Naive thymus-derived CD4-positive, alpha-beta T cell (primary cell): ENCODE measurements at regions not wholly inside any gene's neighbourhood (a gene's known extent, or its start where the extent isn't known, plus 50 kb on each side); places are given as distances from the start of the nearest gene placed in this dataset.

Source experiments
- ATAC-seq: fragments of 150-1000 bp; cut with Tn5 transposase; 2 replicates; pipeline ENCODE4 v1.10.0; 2021; ENCODE audit warnings: mild to moderate bottlenecking, moderate library complexity
- CTCF ChIA-PET: fragments of 350-600 bp; sonication (Branson Sonifier 250); formaldehyde crosslinking; loops from one replicate; lab custom pipeline; 2021; ENCODE audit warnings: antibody characterized with exemption; lab: Charles Lee
- POLR2A ChIA-PET: fragments of 350-600 bp; sonication (Branson Sonifier 250); formaldehyde crosslinking; loops from one replicate; lab custom pipeline; 2021; ENCODE audit warnings: antibody characterized with exemption, inconsistent platforms; lab: Charles Lee
- DNase-seq, 9 donors: peaks; one replicate each; pipeline versions ENCODE4 v3.0.0 to v3.0.0-alpha.2; 2020 to 2022; ENCODE audit warnings: mixed read lengths in 1 of 9
- H3K27ac ChIP-seq: one replicate; pipeline ENCODE4 v1.7.0; 2013; ENCODE audit warnings: mild to moderate bottlenecking, low read depth, low read length, moderate library complexity
- H3K27me3 ChIP-seq, 2 donors: one replicate each; pipeline ENCODE4 v1.7.0; 2013; ENCODE audit warnings: low read length in 2 of 2, mild to moderate bottlenecking in 2 of 2, moderate library complexity in 2 of 2; ENCODE audit not compliant: control insufficient read depth in 2 of 2, insufficient read depth in 2 of 2
- H3K36me3 ChIP-seq, 3 experiments: 1 replicate in 2 of 3; 2 replicates in 1 of 3; pipeline ENCODE4 v1.7.0; 2013; ENCODE audit warnings: low read length in 3 of 3, mild to moderate bottlenecking in 3 of 3, moderate library complexity in 1 of 3; ENCODE audit not compliant: insufficient read depth in 3 of 3, control insufficient read depth in 2 of 3
- H3K4me1 ChIP-seq, 2 donors: one replicate each; pipeline ENCODE4 v1.7.0; 2013; ENCODE audit warnings: low read length in 2 of 2, mild to moderate bottlenecking in 2 of 2, moderate library complexity in 1 of 2; ENCODE audit not compliant: control insufficient read depth in 2 of 2, insufficient read depth in 2 of 2
- H3K4me3 ChIP-seq: 2 replicates; pipeline ENCODE4 v1.7.0; 2013; ENCODE audit warnings: mild to moderate bottlenecking, low read length
- H3K9me3 ChIP-seq, 3 experiments: 1 replicate in 2 of 3; 2 replicates in 1 of 3; pipeline ENCODE4 v1.7.0; 2013; ENCODE audit warnings: low read length in 3 of 3; ENCODE audit not compliant: control insufficient read depth in 2 of 3
- H3K27ac Mint-ChIP-seq, 9 donors: one replicate each; pipeline ENCODE4 v1.8.0; 2020 to 2022; ENCODE audit warnings: mixed read lengths in 9 of 9, mild to moderate bottlenecking in 8 of 9, moderate library complexity in 5 of 9, inconsistent platforms in 2 of 9
- H3K27me3 Mint-ChIP-seq, 5 donors: one replicate each; pipeline ENCODE4 v1.8.0; 2021 to 2022; ENCODE audit warnings: mixed read lengths in 5 of 5, mild to moderate bottlenecking in 1 of 5
- H3K36me3 Mint-ChIP-seq, 5 donors: one replicate each; pipeline ENCODE4 v1.8.0; 2020 to 2022; ENCODE audit warnings: mixed read lengths in 5 of 5, mild to moderate bottlenecking in 3 of 5, inconsistent platforms in 1 of 5
- H3K4me1 Mint-ChIP-seq, 7 donors: one replicate each; pipeline ENCODE4 v1.8.0; 2020 to 2022; ENCODE audit warnings: mixed read lengths in 7 of 7, mild to moderate bottlenecking in 3 of 7, inconsistent platforms in 1 of 7
- H3K4me3 Mint-ChIP-seq, 10 donors: one replicate each; pipeline ENCODE4 v1.8.0; 2020 to 2022; ENCODE audit warnings: mild to moderate bottlenecking in 10 of 10, mixed read lengths in 10 of 10, moderate library complexity in 6 of 10, inconsistent platforms in 2 of 10
- H3K9me3 Mint-ChIP-seq, 11 donors: one replicate each; pipeline ENCODE4 v1.8.0; 2020 to 2022; ENCODE audit warnings: mixed read lengths in 11 of 11, mild to moderate bottlenecking in 4 of 11, inconsistent platforms in 1 of 11, moderate library complexity in 1 of 11
- intact Hi-C, 2 donors: fragments of 100-400 bp; cut with micrococcal nuclease; formaldehyde crosslinking; loops; one replicate each; pipeline ENCODE4 v1.15.1; 2023

DNA sequence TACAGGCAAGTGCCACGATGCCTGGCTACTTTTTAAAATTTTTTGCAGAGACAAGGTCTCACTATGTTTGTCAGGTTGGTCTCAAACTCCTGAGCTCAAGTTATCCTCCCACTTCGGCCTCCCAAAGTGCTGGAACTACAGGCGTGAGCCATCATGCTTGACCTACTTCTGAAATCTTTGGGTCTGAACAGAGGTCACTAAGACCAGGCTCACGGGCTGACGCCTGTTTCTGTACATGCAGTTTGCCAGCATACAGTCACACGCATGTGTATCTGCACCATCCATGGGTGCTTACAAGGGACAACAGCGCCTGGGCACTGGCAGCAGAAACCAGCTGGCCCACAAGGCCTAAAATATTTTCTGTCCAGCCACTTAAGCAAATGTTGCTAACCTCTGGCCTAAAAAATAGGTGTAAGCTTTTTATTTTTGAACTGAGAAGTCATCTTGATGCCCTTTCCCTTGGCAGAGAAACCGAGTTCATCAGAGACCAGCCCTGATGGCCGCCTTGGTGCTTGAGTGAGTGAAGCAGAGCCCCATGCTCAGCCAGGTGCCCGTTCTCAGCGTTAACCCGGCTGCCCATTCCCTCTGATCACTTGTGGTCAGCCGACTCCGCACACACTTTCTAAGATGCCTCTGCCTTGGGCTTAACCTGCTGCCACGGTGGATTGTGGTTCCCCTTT lies 425.2 kb downstream of the OCA2 start:
- no peaks in the 10 kb centered on the region for H3K9me3 ChIP-seq
- H3K4me3 ChIP-seq, result no peak overlapping the region
- H3K4me1 ChIP-seq, result no peaks in the 10 kb centered on the region
- Mint-ChIP-seq H3K27me3 (peaks cover 0 to 15% (median 0%) of the 10 kb centered on the region in 5 donors), H3K9me3 (peaks cover 0 to 17% (median 0%) of the 10 kb centered on the region in 11 donors), H3K27ac (no peak overlapping the region), H3K36me3 (no peaks in the 10 kb centered on the region), H3K4me3 (no peak overlapping the region), H3K4me1 (no peaks in the 10 kb centered on the region)
- H3K36me3 ChIP-seq, result no peaks in the 10 kb centered on the region
- H3K27ac ChIP-seq, result no peak overlapping the region
- H3K27me3 ChIP-seq, result no peaks in the 10 kb centered on the region
- ATAC-seq (no peak), DNase-seq (no peak)
- intact Hi-C loops, result no loop called here
- POLR2A ChIA-PET, result no interaction called here
- CTCF ChIA-PET, result no interaction called here

- POLR2A ChIA-PET, result no interaction called here
- H3K27me3 Mint-ChIP-seq, result peaks cover 0 to 4% (median 0%) of the 10 kb centered on the region in 5 donors
- H3K36me3 Mint-ChIP-seq, result no peaks in the 10 kb centered on the region
- H3K27ac Mint-ChIP-seq, result peak overlapping the region in 1 of 9 donors; percentile 65
- H3K4me1 ChIP-seq, result no peaks in the 10 kb centered on the region
- H3K27ac ChIP-seq, result no peak overlapping the region
- H3K4me3 ChIP-seq, result no peak overlapping the region
- intact Hi-C loops, result no loop called here
- peaks cover 0 to 17% (median 0%) of the 10 kb centered on the region in 11 donors for H3K9me3 Mint-ChIP-seq
- ATAC-seq (peak; percentile 14), DNase-seq (no peak)
- no peaks in the 10 kb centered on the region for H3K36me3 ChIP-seq
- H3K4me1 Mint-ChIP-seq, result no peaks in the 10 kb centered on the region
- CTCF ChIA-PET, result no interaction called here
- H3K9me3 ChIP-seq, result no peaks in the 10 kb centered on the region
- H3K27me3 ChIP-seq, result no peaks in the 10 kb centered on the region
- H3K4me3 Mint-ChIP-seq, result no peak overlapping the region
These were observed 426.6 kb downstream of the OCA2 start for GRCh38 chr15:27672537-27672936.

DNA sequence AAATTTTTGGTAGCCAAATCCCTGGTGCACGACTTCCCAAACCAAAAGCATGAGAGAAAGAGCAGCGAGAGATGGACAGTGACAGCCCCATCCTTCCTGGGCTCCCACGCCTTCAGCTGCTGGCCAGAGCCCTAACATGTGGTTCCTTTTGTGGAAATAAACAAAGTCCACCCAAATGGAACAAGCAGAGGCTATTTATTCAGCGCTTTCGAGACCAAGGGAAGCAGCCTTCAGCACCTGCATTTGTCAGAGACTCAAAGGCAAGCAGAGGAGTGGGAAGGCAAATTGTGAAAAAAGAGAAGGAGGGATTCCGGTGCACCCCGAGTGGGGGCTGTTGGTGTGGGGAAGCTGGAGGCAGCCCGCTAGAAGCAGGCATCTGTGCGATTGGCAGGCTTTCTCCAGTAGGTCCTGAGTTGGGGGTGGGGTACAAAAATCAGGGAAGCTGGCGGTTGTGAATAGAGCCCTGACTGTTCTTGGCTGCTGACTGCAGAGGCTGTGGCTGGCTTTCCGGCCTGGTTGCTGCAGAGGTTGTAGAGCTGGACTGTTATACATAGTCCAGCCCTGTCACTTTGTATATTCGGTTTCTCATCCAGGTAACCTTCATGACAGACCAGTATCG lies 427.2 kb downstream of the OCA2 start:
- Histone ChIP-seq H3K27me3 (no peaks in the 10 kb centered on the region), H3K4me3 (no peak overlapping the region), H3K36me3 (no peaks in the 10 kb centered on the region), H3K9me3 (no peaks in the 10 kb centered on the region), H3K4me1 (no peaks in the 10 kb centered on the region), H3K27ac (no peak overlapping the region)
- H3K4me3 Mint-ChIP-seq, result no peak overlapping the region
- intact Hi-C loops, result no loop called here
- POLR2A ChIA-PET, result no interaction called here
- H3K27me3 Mint-ChIP-seq, result peaks cover 0 to 3% (median 0%) of the 10 kb centered on the region in 5 donors
- H3K36me3 Mint-ChIP-seq, result no peaks in the 10 kb centered on the region
- no peak for ATAC-seq
- CTCF ChIA-PET, result no interaction called here
- H3K9me3 Mint-ChIP-seq, result peaks cover 0 to 17% (median 0%) of the 10 kb centered on the region in 11 donors
- H3K27ac Mint-ChIP-seq, result no peak overlapping the region
- no peaks in the 10 kb centered on the region for H3K4me1 Mint-ChIP-seq
- no peak for DNase-seq

- ATAC-seq (no peak), DNase-seq (no peak)
- POLR2A ChIA-PET, result no interaction called here
These were observed 428.5 kb downstream of the OCA2 start for GRCh38 chr15:27670486-27671209.

DNA sequence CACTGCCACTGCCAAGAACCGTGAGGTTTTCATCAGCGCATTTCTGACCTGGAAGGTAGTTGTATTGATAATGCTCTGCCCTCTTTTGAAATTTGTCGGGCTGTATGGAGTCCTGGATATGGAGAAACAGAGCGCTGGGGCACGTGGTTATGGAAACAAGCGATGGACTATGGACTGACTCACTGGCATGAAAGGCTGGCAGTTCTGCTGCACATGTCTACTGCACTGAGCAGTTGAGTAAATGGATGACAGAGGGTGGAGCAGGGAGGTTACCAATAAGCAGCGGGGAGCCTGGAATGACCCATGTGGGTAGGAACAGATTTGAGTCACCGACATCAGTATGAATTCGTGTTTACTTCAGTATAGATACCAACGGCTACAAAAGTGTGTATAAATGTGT lies 429.5 kb downstream of the OCA2 start:
- H3K9me3 Mint-ChIP-seq, result peaks cover 0 to 19% (median 0%) of the 10 kb centered on the region in 11 donors
- Histone ChIP-seq H3K9me3 (no peaks in the 10 kb centered on the region), H3K4me3 (no peak overlapping the region), H3K27me3 (no peaks in the 10 kb centered on the region), H3K36me3 (no peaks in the 10 kb centered on the region), H3K27ac (no peak overlapping the region), H3K4me1 (no peaks in the 10 kb centered on the region)
- H3K4me1 Mint-ChIP-seq, result no peaks in the 10 kb centered on the region
- ChIA-PET POLR2A (no interaction called here), CTCF (no interaction called here)
- intact Hi-C loops, result no loop called here
- H3K27ac Mint-ChIP-seq, result no peak overlapping the region
- ATAC-seq, result no peak
- no peaks in the 10 kb centered on the region for H3K36me3 Mint-ChIP-seq
- H3K27me3 Mint-ChIP-seq, result peaks cover 0 to 4% (median 0%) of the 10 kb centered on the region in 5 donors
- H3K4me3 Mint-ChIP-seq, result no peak overlapping the region
- DNase-seq, result no peak

More at GRCh38 chr15:27670486-27671209, 428.5 kb downstream of the OCA2 start:
- intact Hi-C loops, result no loop called here
- Mint-ChIP-seq H3K36me3 (no peaks in the 10 kb centered on the region), H3K4me1 (no peaks in the 10 kb centered on the region), H3K9me3 (peaks cover 0 to 19% (median 0%) of the 10 kb centered on the region in 11 donors), H3K27me3 (peaks cover 0 to 4% (median 0%) of the 10 kb centered on the region in 5 donors), H3K4me3 (no peak overlapping the region), H3K27ac (no peak overlapping the region)
- Histone ChIP-seq H3K27ac (no peak overlapping the region), H3K36me3 (no peaks in the 10 kb centered on the region), H3K9me3 (no peaks in the 10 kb centered on the region), H3K27me3 (no peaks in the 10 kb centered on the region), H3K4me3 (no peak overlapping the region), H3K4me1 (no peaks in the 10 kb centered on the region)
- CTCF ChIA-PET, result no interaction called here

DNA sequence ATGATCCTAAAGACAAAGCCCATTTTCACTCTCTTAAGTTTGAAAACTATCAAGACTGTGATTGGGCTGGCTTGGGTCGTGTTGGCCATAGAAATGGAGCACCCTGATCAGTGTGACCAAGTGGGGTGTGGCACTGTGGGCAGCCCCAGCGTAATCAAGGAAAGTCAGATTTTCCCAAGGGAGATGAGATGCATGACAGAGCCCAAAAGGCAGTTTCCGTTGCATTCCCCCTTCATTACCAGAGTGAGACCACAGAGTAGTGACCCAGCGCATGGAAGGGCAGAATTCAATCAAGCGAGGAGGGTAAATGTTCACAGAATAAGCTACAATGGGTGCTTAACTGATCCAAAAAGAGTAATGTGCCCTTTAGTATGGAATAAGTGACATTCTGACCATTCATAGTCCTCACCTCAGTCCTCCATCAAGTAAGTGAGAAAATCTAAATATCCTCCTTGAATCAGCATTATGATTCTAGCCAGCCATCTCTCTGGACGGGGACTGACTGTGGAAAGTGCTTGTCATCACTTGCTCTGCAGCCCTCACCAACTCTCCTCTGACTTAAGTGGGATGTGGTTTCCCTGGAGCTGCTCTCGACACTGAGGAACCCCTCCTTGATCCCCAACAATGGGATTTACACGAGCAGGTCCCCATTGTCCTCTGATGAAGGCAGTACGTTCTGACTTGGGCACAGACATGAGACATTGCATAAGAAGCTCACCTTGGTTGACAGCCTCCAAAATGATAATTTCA lies 430.5 kb downstream of the OCA2 start:
- H3K9me3 ChIP-seq, result no peaks in the 10 kb centered on the region
- no peak overlapping the region for H3K4me3 Mint-ChIP-seq
- no peak overlapping the region for H3K4me3 ChIP-seq
- H3K27me3 ChIP-seq, result no peaks in the 10 kb centered on the region
- no peak overlapping the region for H3K27ac Mint-ChIP-seq
- DNase-seq (no peak), ATAC-seq (no peak)
- H3K9me3 Mint-ChIP-seq, result peaks cover 0 to 19% (median 0%) of the 10 kb centered on the region in 11 donors
- intact Hi-C loops, result no loop called here
- H3K27ac ChIP-seq, result no peak overlapping the region
- peaks cover 0 to 4% (median 0%) of the 10 kb centered on the region in 5 donors for H3K27me3 Mint-ChIP-seq
- H3K36me3 Mint-ChIP-seq, result no peaks in the 10 kb centered on the region
- no peaks in the 10 kb centered on the region for H3K36me3 ChIP-seq
- no peaks in the 10 kb centered on the region for H3K4me1 Mint-ChIP-seq
- ChIA-PET POLR2A (no interaction called here), CTCF (no interaction called here)
- H3K4me1 ChIP-seq, result no peaks in the 10 kb centered on the region
